A549 (cell line): ENCODE measurements at regions not wholly inside any gene's neighbourhood (a gene's known extent, or its start where the extent isn't known, plus 50 kb on each side); places are given as distances from the start of the nearest gene placed in this dataset.

ENCODE experiments used
- ATAC-seq, 2 experiments: fragments of 200-7000 bp in 1 of 2; fragments of >200 bp in 1 of 2; cut with Nextera tagmentation in 1 of 2; cut with Tn5 transposase in 1 of 2; 3 replicates each; pipeline versions ENCODE4 v1.8.0 to v1.9.1; 2018 to 2020; ENCODE audit warnings: mild to moderate bottlenecking in 1 of 2, moderate library complexity in 1 of 2
- CTCF ChIA-PET: fragments of 300-600 bp; sonication (Branson Sonifier 250); formaldehyde crosslinking; extraction: SDS; loops from one replicate; lab custom pipeline; 2021; ENCODE audit warnings: antibody characterized with exemption, inconsistent platforms; lab: Yijun Ruan, JAX
- POLR2A ChIA-PET: fragments of 350-600 bp; formaldehyde crosslinking; extraction: SDS; loops from one replicate; lab custom pipeline; 2021; ENCODE audit warnings: antibody characterized with exemption, inconsistent platforms; lab: Yijun Ruan, JAX
- DNase-seq, 2 experiments: peaks; one replicate each; pipeline versions ENCODE4 v3.0.0 to v3.0.0-alpha.2; 2011 to 2016; ENCODE audit warnings: low read depth in 1 of 2, low spot score in 1 of 2
- FAIRE-seq: peaks from 2 replicates; lab custom pipeline; 2011; peaks lifted over from hg19 to GRCh38; lab: Jason Lieb, UNC
- H3K27ac ChIP-seq, 2 experiments: fragments of >200 bp; sonication (Bioruptor Twin); formaldehyde crosslinking; 3 replicates each; pipeline ENCODE4 v1.5.1; 2016 to 2017
- H3K4me1 ChIP-seq: fragments of >200 bp; sonication (Bioruptor Twin); formaldehyde crosslinking; 3 replicates; pipeline ENCODE4 v1.6.1; 2016
- H3K4me2 ChIP-seq: fragments of >200 bp; sonication (Bioruptor Twin); formaldehyde crosslinking; 3 replicates; pipeline ENCODE4 v1.6.1; 2016
- H3K4me3 ChIP-seq: fragments of >200 bp; sonication (Bioruptor Twin); formaldehyde crosslinking; 3 replicates; pipeline ENCODE4 v1.5.1; 2016
- H3K9me3 ChIP-seq: fragments of >200 bp; sonication (Bioruptor Twin); formaldehyde crosslinking; 3 replicates; pipeline ENCODE4 v1.6.1; 2016
- CBX2 ChIP-seq: fragments of 200-600 bp; sonication (generic); IDR thresholded peaks from 2 replicates; pipeline ENCODE4 v1.6.1; 2016; ENCODE audit warnings: low read depth, mild to moderate bottlenecking, borderline replicate concordance
- CBX8 ChIP-seq: fragments of 200-600 bp; sonication (generic); IDR thresholded peaks from 2 replicates; pipeline ENCODE4 v1.6.1; 2016
- CHD2 ChIP-seq: fragments of 150-350 bp; IDR thresholded peaks from 2 replicates; pipeline ENCODE4 v1.6.1; 2014; ENCODE audit warnings: low read length; ENCODE audit not compliant: partially characterized antibody
- CHD4 ChIP-seq: fragments of 200-600 bp; sonication (generic); IDR thresholded peaks from 2 replicates; pipeline ENCODE4 v1.6.1; 2016; ENCODE audit warnings: antibody characterized with exemption, mild to moderate bottlenecking, borderline replicate concordance
- EHF ChIP-seq: fragments of 250-450 bp; sonication (Bioruptor Pico); IDR thresholded peaks from 2 replicates; pipeline ENCODE4 v1.5.0; 2020; ENCODE audit warnings: mild to moderate bottlenecking
- EP300 ChIP-seq, 2 experiments: fragments of >200 bp; sonication (Bioruptor Twin); formaldehyde crosslinking; IDR thresholded peaks; 2 replicates in 1 of 2; 3 replicates in 1 of 2; pipeline ENCODE4 v1.6.1; 2016 to 2017
- ESRRA ChIP-seq: fragments of 150-350 bp; IDR thresholded peaks from 2 replicates; pipeline ENCODE4 v1.6.1; 2014; ENCODE audit warnings: mild to moderate bottlenecking, low read length, borderline replicate concordance
- FOSL2 ChIP-seq, 2 experiments: fragments of 450-650 bp in 1 of 2; fragments of >200 bp in 1 of 2; sonication (Bioruptor Twin) in 1 of 2; formaldehyde crosslinking; IDR thresholded peaks; 2 replicates each; pipeline versions ENCODE4 v1.5.0 to v1.6.1; 2016 to 2020; ENCODE audit warnings: mild to moderate bottlenecking in 1 of 2, moderate library complexity in 1 of 2
- GATA3 ChIP-seq: IDR thresholded peaks from 2 replicates; pipeline ENCODE4 v1.6.1; 2012; ENCODE audit warnings: borderline replicate concordance
- HEYL ChIP-seq: fragments of 250-450 bp; sonication (Bioruptor Pico); IDR thresholded peaks from 2 replicates; pipeline ENCODE4 v1.8.0; 2021; ENCODE audit warnings: mild to moderate bottlenecking, moderate library complexity
- HOXB5 ChIP-seq: fragments of 250-450 bp; sonication (Bioruptor Pico); IDR thresholded peaks from 2 replicates; pipeline ENCODE4 v1.5.0; 2020; ENCODE audit warnings: mild to moderate bottlenecking, moderate library complexity
- JUN ChIP-seq, 2 experiments: fragments of >200 bp; sonication (Bioruptor Twin); formaldehyde crosslinking; IDR thresholded peaks; 2 replicates in 1 of 2; 3 replicates in 1 of 2; pipeline ENCODE4 v1.6.1; 2016 to 2017
- KDM1A ChIP-seq: fragments of 200-600 bp; sonication (generic); IDR thresholded peaks from 2 replicates; pipeline ENCODE4 v1.6.1; 2016; ENCODE audit warnings: low read depth, mild to moderate bottlenecking
- KDM5A ChIP-seq: fragments of 200-600 bp; sonication (generic); IDR thresholded peaks from 2 replicates; pipeline ENCODE4 v1.6.1; 2016; ENCODE audit warnings: antibody characterized with exemption, mild to moderate bottlenecking
- MAFK ChIP-seq: fragments of 450-650 bp; IDR thresholded peaks from 2 replicates; pipeline ENCODE4 v1.6.1; 2014; ENCODE audit not compliant: partially characterized antibody
- MAZ ChIP-seq: fragments of 150-350 bp; IDR thresholded peaks from 2 replicates; pipeline ENCODE4 v1.6.1; 2014; ENCODE audit warnings: antibody characterized with exemption, low read depth, low read length, borderline replicate concordance
- NFE2L2 ChIP-seq: fragments of 150-350 bp; conservative IDR thresholded peaks from 2 replicates; pipeline ENCODE4 v1.6.1; 2014; ENCODE audit warnings: low read length
- RAD21 ChIP-seq, 2 experiments: fragments of >200 bp in 1 of 2; sonication (Bioruptor Twin) in 1 of 2; formaldehyde crosslinking in 1 of 2; IDR thresholded peaks in 1 of 2; conservative IDR thresholded peaks in 1 of 2; 2 replicates in 1 of 2; 3 replicates in 1 of 2; pipeline ENCODE4 v1.6.1; 2012 to 2018; ENCODE audit warnings: inconsistent platforms in 1 of 2
- RNF2 ChIP-seq: fragments of 200-600 bp; sonication (generic); IDR thresholded peaks from 2 replicates; pipeline ENCODE4 v1.6.1; 2016; ENCODE audit warnings: low read depth, mild to moderate bottlenecking, antibody characterized with exemption, moderate library complexity, borderline replicate concordance
- SMC3 ChIP-seq: fragments of >200 bp; sonication (Bioruptor Twin); formaldehyde crosslinking; IDR thresholded peaks from 3 replicates; pipeline ENCODE4 v1.6.1; 2018; ENCODE audit warnings: inconsistent platforms
- SREBF2 ChIP-seq: fragments of 450-650 bp; IDR thresholded peaks from 2 replicates; pipeline ENCODE4 v1.6.1; 2014; ENCODE audit warnings: mild to moderate bottlenecking, moderate library complexity
- ZC3H11A ChIP-seq: fragments of 450-650 bp; IDR thresholded peaks from 2 replicates; pipeline ENCODE4 v1.6.1; 2014; ENCODE audit warnings: antibody characterized with exemption, mild to moderate bottlenecking
- ZSCAN20 ChIP-seq: fragments of 250-450 bp; sonication (Bioruptor Pico); IDR thresholded peaks from 2 replicates; pipeline ENCODE4 v1.8.0; 2022; ENCODE audit warnings: mild to moderate bottlenecking, moderate library complexity
- WGBS: methylation state at CpG from one replicate; pipeline ENCODE4 v1.1.6; 2017; ENCODE audit errors: missing lambda C conversion rate; 5-methylcytosine and 5-hydroxymethylcytosine counted together
- TF ChIP-seq, protein P1 (sequence below): fragments of 150-350 bp; IDR thresholded peaks from 2 replicates; pipeline ENCODE4 v1.6.1; 2014; ENCODE audit warnings: low read depth, mild to moderate bottlenecking, low read length

DNA sequence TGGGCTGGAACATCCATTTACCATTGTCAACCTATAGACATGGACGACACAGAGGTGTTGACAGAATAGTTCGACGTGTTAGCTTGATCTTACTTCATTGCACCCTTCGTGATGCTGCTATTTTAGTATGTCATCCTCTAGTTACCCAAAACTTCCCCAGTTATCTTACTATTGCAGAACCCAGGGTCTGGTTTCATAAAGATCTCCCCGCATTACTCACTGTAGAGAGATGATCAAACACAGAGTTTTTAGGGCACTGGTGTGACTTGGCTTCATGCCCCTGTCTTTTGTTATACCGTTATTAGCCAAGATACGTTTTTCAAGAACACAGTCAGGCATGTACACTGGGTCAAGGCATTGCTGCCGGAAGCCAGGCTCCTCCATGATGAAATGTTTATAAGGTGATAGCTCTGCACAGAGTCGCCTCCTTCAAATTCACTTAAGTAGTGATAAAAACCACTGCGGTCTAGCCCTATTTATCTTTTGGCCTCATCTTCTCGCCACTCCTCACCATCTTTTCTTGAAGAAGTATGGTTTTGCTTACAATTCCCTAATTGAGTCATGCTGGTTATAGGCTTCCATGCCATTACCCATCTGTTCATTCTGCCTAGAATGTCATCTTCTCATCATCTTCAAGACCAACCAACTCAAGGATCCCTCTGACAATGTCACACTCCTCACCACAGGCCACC is 1127.9 kb downstream of the VRK1 start (continued):
- no peak for TF ChIP-seq MAZ

DNA sequence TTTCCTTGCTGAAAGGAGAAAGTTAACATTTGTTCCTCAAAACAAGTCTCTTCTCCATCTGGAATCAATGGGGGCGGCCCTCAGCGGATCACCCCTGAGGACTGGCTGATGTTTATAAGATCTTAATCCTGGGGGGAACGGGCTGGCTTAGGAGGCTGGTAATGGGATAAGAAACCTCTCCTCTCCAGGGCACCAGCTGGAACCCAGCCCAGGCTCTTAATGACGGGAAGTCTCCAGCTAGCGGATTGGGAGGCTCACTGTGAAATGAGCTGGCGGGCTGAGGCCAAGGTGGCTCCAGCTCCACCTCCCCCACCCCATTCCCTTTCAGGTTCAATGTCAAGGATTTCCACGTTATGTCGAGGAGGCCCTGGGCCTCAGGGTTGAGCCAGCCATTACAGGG is 1133.0 kb downstream of the VRK1 start:
- no peak overlapping the region for H3K4me3 ChIP-seq
- TF ChIP-seq, protein P1, sequence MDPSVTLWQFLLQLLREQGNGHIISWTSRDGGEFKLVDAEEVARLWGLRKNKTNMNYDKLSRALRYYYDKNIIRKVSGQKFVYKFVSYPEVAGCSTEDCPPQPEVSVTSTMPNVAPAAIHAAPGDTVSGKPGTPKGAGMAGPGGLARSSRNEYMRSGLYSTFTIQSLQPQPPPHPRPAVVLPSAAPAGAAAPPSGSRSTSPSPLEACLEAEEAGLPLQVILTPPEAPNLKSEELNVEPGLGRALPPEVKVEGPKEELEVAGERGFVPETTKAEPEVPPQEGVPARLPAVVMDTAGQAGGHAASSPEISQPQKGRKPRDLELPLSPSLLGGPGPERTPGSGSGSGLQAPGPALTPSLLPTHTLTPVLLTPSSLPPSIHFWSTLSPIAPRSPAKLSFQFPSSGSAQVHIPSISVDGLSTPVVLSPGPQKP: no peak
- TF ChIP-seq NFE2L2 (no peak), MAFK (no peak), EP300 (IDR thresholded peaks at IDR 0.05) (no peak)
- TF ChIP-seq, all 56 proteins: peak for 0
- whole genome bisulfite sequencing: 9% methylated on average over 7 of the region's 8 CpGs
- POLR2A ChIA-PET: no interaction called here
- no peak for ATAC-seq
- H3K4me2 ChIP-seq: no peak overlapping the region
- H3K4me1 ChIP-seq: no peaks in the 10 kb centered on the region
- CTCF ChIA-PET: no interaction called here
- H3K27ac ChIP-seq: no peak overlapping the region
- no peaks in the 10 kb centered on the region for H3K9me3 ChIP-seq
- DNase-seq: no peak
- FAIRE-seq: no peak

DNA sequence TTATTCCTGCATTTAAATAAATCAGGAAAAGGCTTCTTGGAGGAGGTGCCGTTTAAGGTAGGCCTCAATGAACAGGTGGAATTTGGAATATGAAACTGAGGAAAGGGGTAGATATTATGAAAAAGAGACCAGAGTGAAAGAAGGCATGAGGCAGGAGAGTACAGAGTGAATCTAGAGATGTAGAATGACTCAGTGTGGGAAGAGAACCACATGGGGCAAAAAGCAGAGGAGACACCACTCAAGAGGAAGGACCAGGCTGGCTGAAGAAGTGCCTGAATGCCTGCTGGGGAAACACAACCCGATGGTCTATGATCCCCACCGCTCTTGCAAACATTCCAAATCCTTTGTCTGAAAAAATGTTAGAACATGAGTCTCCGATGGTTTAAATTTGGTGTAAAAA is 1134.1 kb downstream of the VRK1 start:
- no peak for DNase-seq
- H3K4me3 ChIP-seq: no peak overlapping the region
- POLR2A ChIA-PET: no interaction called here
- H3K9me3 ChIP-seq: no peaks in the 10 kb centered on the region
- FAIRE-seq: no peak
- H3K4me1 ChIP-seq: no peaks in the 10 kb centered on the region
- 19% methylated on average over 4 of the region's 4 CpGs for WGBS
- CTCF ChIA-PET: no interaction called here
- no peak for TF ChIP-seq ZC3H11A
- TF ChIP-seq SREBF2: no peak
- no peak for ATAC-seq
- H3K27ac ChIP-seq: no peak overlapping the region
- H3K4me2 ChIP-seq: no peak overlapping the region

DNA sequence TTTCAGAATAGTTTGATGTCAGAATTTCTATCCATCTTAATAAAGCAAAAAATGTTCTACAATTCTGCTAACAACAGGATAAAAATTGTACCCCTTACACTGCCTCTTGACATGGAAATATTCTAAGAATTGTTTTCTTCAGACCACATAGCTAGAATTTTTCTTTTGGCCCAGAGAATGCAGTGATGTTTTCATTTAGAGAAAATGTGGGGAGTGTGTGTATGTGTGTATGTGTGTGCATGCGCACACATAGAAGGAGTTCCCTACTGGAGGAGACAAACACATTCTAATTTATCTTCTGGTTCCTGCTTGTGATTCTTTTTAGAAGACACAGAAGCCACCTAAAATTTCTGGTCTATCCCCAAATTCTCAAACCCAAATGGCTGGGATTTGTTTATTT is 1145.7 kb downstream of the VRK1 start:
- CTCF ChIA-PET: no interaction called here

GRCh38 chr14:97943619-97944018 is 1146.4 kb downstream of the VRK1 start:
- no peak overlapping the region for H3K4me3 ChIP-seq

More for the DNA sequence above, 1145.7 kb downstream of the VRK1 start:
- POLR2A ChIA-PET: no interaction called here
- no peak for ATAC-seq
- no peak overlapping the region for H3K4me2 ChIP-seq
- DNase-seq: no peak
- no peak overlapping the region for H3K4me3 ChIP-seq
- TF ChIP-seq RNF2 (no peak), CHD4 (no peak), SREBF2 (no peak), CHD2 (no peak), GATA3 (no peak), ZSCAN20 (CRISPR knock-in tag) (no peak), RAD21 (conservative IDR thresholded peaks at IDR 0.05 in 1 of 2, IDR thresholded peaks at IDR 0.05 in 1 of 2) (no peak)
- TF ChIP-seq, protein P1: no peak
- TF ChIP-seq, all 56 proteins: peak for 0
- no peaks in the 10 kb centered on the region for H3K9me3 ChIP-seq
- no peaks in the 10 kb centered on the region for H3K4me1 ChIP-seq
- no peak overlapping the region for H3K27ac ChIP-seq
- 0% methylated on average over 1 of the region's 1 CpG for WGBS
- no peak for FAIRE-seq

More at GRCh38 chr14:97943619-97944018, 1146.4 kb downstream of the VRK1 start:
- Histone ChIP-seq H3K4me2 (no peak overlapping the region), H3K4me1 (no peaks in the 10 kb centered on the region), H3K9me3 (no peaks in the 10 kb centered on the region), H3K27ac (no peak overlapping the region)
- DNase-seq (no peak), FAIRE-seq (no peak), ATAC-seq (no peak)
- 0% methylated on average over 1 of the region's 1 CpG for WGBS
- CTCF ChIA-PET: no interaction called here
- TF ChIP-seq CBX8 (no peak), HOXB5 (CRISPR knock-in tag) (no peak), JUN (IDR thresholded peaks at IDR 0.05) (no peak), EHF (no peak), HEYL (no peak), ESRRA (no peak), CBX2 (no peak), KDM1A (no peak), SMC3 (no peak), MAFK (no peak), MAZ (no peak), FOSL2 (IDR thresholded peaks at IDR 0.05) (no peak), FOSL2 (CRISPR knock-in tag; IDR thresholded peaks at IDR 0.05) (no peak), RAD21 (conservative IDR thresholded peaks at IDR 0.05 in 1 of 2, IDR thresholded peaks at IDR 0.05 in 1 of 2) (no peak), KDM5A (no peak)
- POLR2A ChIA-PET: no interaction called here
